CD14-positive monocyte (primary cell): ENCODE measurements at regions not wholly inside any gene's neighbourhood (a gene's known extent, or its start where the extent isn't known, plus 50 kb on each side); places are given as distances from the start of the nearest gene placed in this dataset.

Experiments
- DNase-seq, 3 donors: peaks; one replicate each; pipeline ENCODE4 v3.0.0-alpha.2; 2011 to 2022
- H2AFZ ChIP-seq: 2 replicates; pipeline ENCODE4 v1.6.0; 2012; ENCODE audit warnings: mild to moderate bottlenecking, low read depth, low read length, inconsistent platforms; ENCODE audit not compliant: insufficient read depth, poor library complexity, severe bottlenecking
- H3K27ac ChIP-seq, 2 donors: 1 replicate in 1 of 2; 2 replicates in 1 of 2; pipeline ENCODE4 v1.5.1; 2012 to 2013; ENCODE audit warnings: low read length in 2 of 2, control low read depth in 1 of 2, inconsistent platforms in 1 of 2, low read depth in 1 of 2, mild to moderate bottlenecking in 1 of 2
- H3K27me3 ChIP-seq, 2 donors: one replicate each; pipeline versions ENCODE4 v1.6.0 to v1.6.1; 2011 to 2013; ENCODE audit warnings: low read length in 2 of 2; ENCODE audit not compliant: control insufficient read depth in 2 of 2, insufficient read depth in 2 of 2
- H3K36me3 ChIP-seq, 2 donors: replicated peaks in 1 of 2; 1 replicate in 1 of 2; 2 replicates in 1 of 2; pipeline versions ENCODE4 v1.5.1 to v1.6.1; 2012 to 2013; ENCODE audit warnings: low read length in 2 of 2, control low read depth in 1 of 2, inconsistent platforms in 1 of 2, mild to moderate bottlenecking in 1 of 2; ENCODE audit not compliant: insufficient read depth in 2 of 2, control insufficient read depth in 1 of 2
- H3K4me1 ChIP-seq, 2 donors: 1 replicate in 1 of 2; 2 replicates in 1 of 2; pipeline versions ENCODE4 v1.5.1 to v1.6.1; 2012 to 2013; ENCODE audit warnings: low read length in 2 of 2, control low read depth in 1 of 2, inconsistent platforms in 1 of 2, mild to moderate bottlenecking in 1 of 2, moderate library complexity in 1 of 2; ENCODE audit not compliant: insufficient read depth in 2 of 2, control insufficient read depth in 1 of 2
- H3K4me2 ChIP-seq: replicated peaks from 2 replicates; pipeline ENCODE3; 2012; ENCODE audit warnings: low read length, moderate library complexity, mild to moderate bottlenecking; ENCODE audit not compliant: poor library complexity, severe bottlenecking; ENCODE audit errors: extremely low read depth
- H3K4me3 ChIP-seq, 3 experiments: fragments of 200-600 bp in 1 of 3; sonication (generic) in 1 of 3; replicated peaks in 1 of 3; 1 replicate in 2 of 3; 2 replicates in 1 of 3; pipeline ENCODE4 v1.5.1; 2011 to 2013; ENCODE audit warnings: low read length in 3 of 3, mild to moderate bottlenecking in 3 of 3, control low read depth in 2 of 3, low read depth in 2 of 3, inconsistent platforms in 1 of 3, moderate library complexity in 1 of 3
- H3K79me2 ChIP-seq: 2 replicates; pipeline ENCODE4 v1.6.0; 2012; ENCODE audit warnings: mild to moderate bottlenecking, control low read depth, inconsistent platforms, low read length, moderate library complexity; ENCODE audit not compliant: insufficient read depth
- H3K9ac ChIP-seq: 2 replicates; pipeline ENCODE4 v1.6.0; 2017; ENCODE audit warnings: low read length, mild to moderate bottlenecking; ENCODE audit not compliant: insufficient read depth, poor library complexity, severe bottlenecking
- H3K9me3 ChIP-seq, 2 donors: replicated peaks in 1 of 2; 1 replicate in 1 of 2; 2 replicates in 1 of 2; pipeline versions ENCODE4 v1.5.1 to v1.6.1; 2012 to 2013; ENCODE audit warnings: low read length in 2 of 2, control low read depth in 1 of 2; ENCODE audit not compliant: control insufficient read depth in 1 of 2, insufficient read depth in 1 of 2
- H4K20me1 ChIP-seq: 2 replicates; pipeline ENCODE4 v1.6.0; 2012; ENCODE audit warnings: mild to moderate bottlenecking, low read length, control low read depth, moderate library complexity; ENCODE audit not compliant: insufficient read depth
- H3K27ac Mint-ChIP-seq, 7 donors: one replicate each; pipeline ENCODE4 v1.8.0; 2020; ENCODE audit warnings: mild to moderate bottlenecking in 7 of 7, mixed read lengths in 7 of 7, moderate library complexity in 6 of 7, inconsistent platforms in 2 of 7
- H3K27me3 Mint-ChIP-seq, 3 donors: one replicate each; pipeline ENCODE4 v1.8.0; 2021 to 2022; ENCODE audit warnings: low read depth in 3 of 3, mild to moderate bottlenecking in 3 of 3, mixed read lengths in 3 of 3, moderate library complexity in 3 of 3, inconsistent platforms in 1 of 3
- H3K36me3 Mint-ChIP-seq, 2 donors: one replicate each; pipeline ENCODE4 v1.8.0; 2020; ENCODE audit warnings: mixed read lengths in 2 of 2, inconsistent platforms in 1 of 2, mild to moderate bottlenecking in 1 of 2
- H3K4me1 Mint-ChIP-seq: one replicate; pipeline ENCODE4 v1.8.0; 2020; ENCODE audit warnings: mild to moderate bottlenecking, mixed read lengths
- H3K4me3 Mint-ChIP-seq, 2 donors: one replicate each; pipeline ENCODE4 v1.8.0; 2020; ENCODE audit warnings: mild to moderate bottlenecking in 2 of 2, mixed read lengths in 2 of 2, moderate library complexity in 1 of 2
- H3K9me3 Mint-ChIP-seq, 7 donors: one replicate each; pipeline ENCODE4 v1.8.0; 2020 to 2022; ENCODE audit warnings: mixed read lengths in 7 of 7, mild to moderate bottlenecking in 6 of 7, moderate library complexity in 6 of 7, inconsistent platforms in 2 of 7
- CTCF ChIP-seq: fragments of 200-600 bp; IDR thresholded peaks from one replicate; pipeline ENCODE4 v1.8.0; 2022; ENCODE audit warnings: antibody characterized with exemption, mild to moderate bottlenecking
- WGBS: methylation state at CpG from one replicate; pipeline ENCODE4 v1.1.5; 2013; ENCODE audit warnings: missing lambda C conversion rate; ENCODE audit not compliant: insufficient coverage; 5-methylcytosine and 5-hydroxymethylcytosine counted together
- intact Hi-C, 2 donors: fragments of 100-400 bp; cut with micrococcal nuclease; formaldehyde crosslinking; loops; one replicate each; pipeline versions ENCODE4 v1.15.0 to v1.15.1; 2023

GRCh38 chr5:3794611-3795010 lies 199.0 kb downstream of the IRX1 start:
- Histone ChIP-seq H3K9me3 (peaks cover 11 to 12% of the 10 kb centered on the region in 2 donors), H3K4me1 (no peaks in the 10 kb centered on the region)
- H3K4me3 Mint-ChIP-seq, result no peak overlapping the region

GRCh38 chr5:3796736-3797135 lies 201.1 kb downstream of the IRX1 start:
- H3K27ac ChIP-seq, result no peak overlapping the region
- Mint-ChIP-seq H3K27ac (no peak overlapping the region), H3K27me3 (no peaks in the 10 kb centered on the region), H3K9me3 (peaks cover 3 to 23% (median 12%) of the 10 kb centered on the region in 7 donors), H3K4me3 (no peak overlapping the region), H3K36me3 (no peaks in the 10 kb centered on the region), H3K4me1 (no peaks in the 10 kb centered on the region)
- DNase-seq, result no peak
- peaks cover 8 to 11% of the 10 kb centered on the region in 2 donors for H3K9me3 ChIP-seq
- TF ChIP-seq CTCF, result no peak
- no peaks in the 10 kb centered on the region for H3K36me3 ChIP-seq
- H3K4me2 ChIP-seq, result no peak overlapping the region
- intact Hi-C loops, result no loop called here
- no peak overlapping the region for H3K4me3 ChIP-seq
- H3K79me2 ChIP-seq, result no peaks in the 10 kb centered on the region
- H3K27me3 ChIP-seq, result no peaks in the 10 kb centered on the region
- no peaks in the 10 kb centered on the region for H3K4me1 ChIP-seq
- no peak overlapping the region for H3K9ac ChIP-seq
- no peak overlapping the region for H2AFZ ChIP-seq
- WGBS, result 85% methylated on average over 2 of the region's 3 CpGs
- no peaks in the 10 kb centered on the region for H4K20me1 ChIP-seq

More at GRCh38 chr5:3794611-3795010, 199.0 kb downstream of the IRX1 start:
- no peak overlapping the region for H3K4me3 ChIP-seq
- no peaks in the 10 kb centered on the region for H3K79me2 ChIP-seq
- no peak for TF ChIP-seq CTCF
- H3K4me1 Mint-ChIP-seq, result no peaks in the 10 kb centered on the region
- no peak overlapping the region for H3K4me2 ChIP-seq
- no peak overlapping the region for H3K27ac Mint-ChIP-seq
- intact Hi-C loops, result no loop called here
- no peak overlapping the region for H2AFZ ChIP-seq
- H3K36me3 Mint-ChIP-seq, result no peaks in the 10 kb centered on the region
- no peaks in the 10 kb centered on the region for H3K27me3 ChIP-seq
- no peak for DNase-seq
- no peaks in the 10 kb centered on the region for H3K36me3 ChIP-seq
- H3K27me3 Mint-ChIP-seq, result peaks cover 0 to 5% (median 2%) of the 10 kb centered on the region in 3 donors
- peaks cover 7 to 24% (median 12%) of the 10 kb centered on the region in 7 donors for H3K9me3 Mint-ChIP-seq
- WGBS, result no CpG with 5 or more reads among the region's 1 CpG
- no peak overlapping the region for H3K9ac ChIP-seq
- H4K20me1 ChIP-seq, result no peaks in the 10 kb centered on the region
- H3K27ac ChIP-seq, result no peak overlapping the region
